B cell (primary cell): ENCODE measurements at regions not wholly inside any gene's neighbourhood (a gene's known extent, or its start where the extent isn't known, plus 50 kb on each side); places are given as distances from the start of the nearest gene placed in this dataset. TPM values are rescaled to one million over a fixed set of nuclear protein-coding genes. Genes with fewer than 3 reads are reported as not detected.

ENCODE experiments used
- ATAC-seq: fragments of 200-7000 bp; cut with Tn5 transposase; one replicate; pipeline ENCODE4 v1.10.0; 2021; ENCODE audit warnings: low read depth, mild to moderate bottlenecking, moderate number of reproducible peaks, moderate library complexity
- CTCF ChIA-PET: fragments of 350-600 bp; sonication (Branson Sonifier 250); formaldehyde crosslinking; loops from one replicate; lab custom pipeline; 2021; ENCODE audit warnings: antibody characterized with exemption, inconsistent platforms; lab: Charles Lee
- POLR2A ChIA-PET: fragments of 350-600 bp; sonication (Branson Sonifier 250); formaldehyde crosslinking; loops from one replicate; lab custom pipeline; 2021; ENCODE audit warnings: antibody characterized with exemption; lab: Charles Lee
- DNase-seq: peaks from one replicate; pipeline ENCODE4 v3.0.0; 2013
- H2AFZ ChIP-seq: 2 replicates; pipeline ENCODE4 v1.6.1; 2012; ENCODE audit warnings: mild to moderate bottlenecking, low read depth, low read length; ENCODE audit not compliant: insufficient read depth, poor library complexity, severe bottlenecking
- H3K27ac ChIP-seq, 2 donors: 1 replicate in 1 of 2; 2 replicates in 1 of 2; pipeline ENCODE4 v1.5.1; 2012 to 2013; ENCODE audit warnings: low read length in 2 of 2, mild to moderate bottlenecking in 2 of 2, moderate library complexity in 1 of 2
- H3K27me3 ChIP-seq, 4 experiments: fragments of 200-600 bp in 1 of 4; sonication (generic) in 1 of 4; replicated peaks in 1 of 4; 1 replicate in 2 of 4; 2 replicates in 2 of 4; pipeline versions ENCODE4 v1.6.1 to v1.7.0; 2013 to 2016; ENCODE audit warnings: low read length in 3 of 4, mild to moderate bottlenecking in 2 of 4, mixed read lengths in 1 of 4, moderate library complexity in 1 of 4; ENCODE audit not compliant: insufficient read depth in 4 of 4, control insufficient read depth in 3 of 4; ENCODE audit errors: control extremely low read depth in 1 of 4
- H3K36me3 ChIP-seq, 2 experiments: replicated peaks in 1 of 2; 1 replicate in 1 of 2; 2 replicates in 1 of 2; pipeline versions ENCODE4 v1.6.1 to v1.7.1; 2013; ENCODE audit warnings: low read length in 1 of 2; ENCODE audit not compliant: insufficient read depth in 2 of 2, control insufficient read depth in 1 of 2; ENCODE audit errors: control extremely low read depth in 1 of 2, extremely low read depth in 1 of 2
- H3K4me1 ChIP-seq, 2 donors: fragments of 200-600 bp in 1 of 2; sonication (generic) in 1 of 2; 1 replicate in 1 of 2; 2 replicates in 1 of 2; pipeline versions ENCODE4 v1.5.1 to v1.6.1; 2013 to 2017; ENCODE audit warnings: low read length in 2 of 2; ENCODE audit not compliant: control insufficient read depth in 2 of 2, insufficient read depth in 2 of 2
- H3K4me2 ChIP-seq: replicated peaks from 2 replicates; pipeline ENCODE3; 2012; ENCODE audit warnings: mild to moderate bottlenecking, low read depth, low read length; ENCODE audit not compliant: poor library complexity, severe bottlenecking
- H3K4me3 ChIP-seq, 5 experiments: fragments of 200-600 bp in 1 of 5; sonication (generic) in 1 of 5; 1 replicate in 3 of 5; 2 replicates in 2 of 5; pipeline versions ENCODE4 v1.5.1 to v1.7.0; 2011 to 2016; ENCODE audit warnings: low read length in 4 of 5, mild to moderate bottlenecking in 4 of 5, low read depth in 2 of 5, control low read depth in 1 of 5, moderate library complexity in 1 of 5; ENCODE audit not compliant: insufficient read depth in 1 of 5; ENCODE audit errors: control extremely low read depth in 1 of 5, extremely low read depth in 1 of 5
- H3K79me2 ChIP-seq: fragments of 200-600 bp; sonication (generic); one replicate; pipeline ENCODE4 v1.6.0; 2016; ENCODE audit warnings: low read length; ENCODE audit not compliant: control insufficient read depth, insufficient read depth
- H3K9ac ChIP-seq: fragments of 200-600 bp; sonication (generic); 2 replicates; pipeline ENCODE4 v1.6.1; 2017; ENCODE audit warnings: mild to moderate bottlenecking, low read length, moderate library complexity
- H3K9me3 ChIP-seq, 3 donors: one replicate each; pipeline versions ENCODE4 v1.6.1 to v1.7.1; 2013; ENCODE audit warnings: low read length in 2 of 3; ENCODE audit not compliant: control insufficient read depth in 2 of 3, insufficient read depth in 1 of 3; ENCODE audit errors: control extremely low read depth in 1 of 3
- H4K20me1 ChIP-seq: 2 replicates; pipeline ENCODE4 v1.6.0; 2012; ENCODE audit warnings: mild to moderate bottlenecking, low read length; ENCODE audit not compliant: insufficient read depth, control insufficient read depth, poor library complexity, severe bottlenecking
- H3K27ac Mint-ChIP-seq: one replicate; pipeline ENCODE4 v1.8.0; 2021; ENCODE audit warnings: mixed read lengths
- H3K27me3 Mint-ChIP-seq: one replicate; pipeline ENCODE4 v1.8.0; 2021; ENCODE audit warnings: mixed read lengths
- H3K4me1 Mint-ChIP-seq: one replicate; pipeline ENCODE4 v1.8.0; 2021; ENCODE audit warnings: mixed read lengths
- H3K4me3 Mint-ChIP-seq: one replicate; pipeline ENCODE4 v1.8.0; 2021; ENCODE audit warnings: mixed read lengths
- H3K9me3 Mint-ChIP-seq: one replicate; pipeline ENCODE4 v1.8.0; 2022; ENCODE audit warnings: mixed read lengths; ENCODE audit not compliant: insufficient read depth
- EZH2 ChIP-seq: IDR thresholded peaks from 2 replicates; pipeline ENCODE4 v1.6.1; 2012; ENCODE audit warnings: borderline replicate concordance, low read depth, mild to moderate bottlenecking, moderate library complexity, low read length; ENCODE audit not compliant: insufficient read depth, poor library complexity, severe bottlenecking
- WGBS: methylation state at CpG from one replicate; pipeline ENCODE4 v1.1.5; 2013; ENCODE audit warnings: missing lambda C conversion rate; ENCODE audit not compliant: insufficient coverage; 5-methylcytosine and 5-hydroxymethylcytosine counted together
- intact Hi-C: fragments of 100-400 bp; cut with micrococcal nuclease; formaldehyde crosslinking; loops from one replicate; pipeline ENCODE4 v1.10.0; 2022
- small RNA-seq: library from RNA; depleted of rRNA; stranded (forward); fragments of <200 nt; gene quantifications from one replicate; pipeline ENCODE3, GENCODE V24; 2012; ENCODE audit warnings: low replicate concordance, low read depth; ENCODE audit not compliant: insufficient read length
- TF ChIP-seq, protein P1 (sequence below): fragments of 200-600 bp; IDR thresholded peaks from one replicate; pipeline ENCODE4 v1.8.0; 2022; ENCODE audit warnings: antibody characterized with exemption, mild to moderate bottlenecking

DNA sequence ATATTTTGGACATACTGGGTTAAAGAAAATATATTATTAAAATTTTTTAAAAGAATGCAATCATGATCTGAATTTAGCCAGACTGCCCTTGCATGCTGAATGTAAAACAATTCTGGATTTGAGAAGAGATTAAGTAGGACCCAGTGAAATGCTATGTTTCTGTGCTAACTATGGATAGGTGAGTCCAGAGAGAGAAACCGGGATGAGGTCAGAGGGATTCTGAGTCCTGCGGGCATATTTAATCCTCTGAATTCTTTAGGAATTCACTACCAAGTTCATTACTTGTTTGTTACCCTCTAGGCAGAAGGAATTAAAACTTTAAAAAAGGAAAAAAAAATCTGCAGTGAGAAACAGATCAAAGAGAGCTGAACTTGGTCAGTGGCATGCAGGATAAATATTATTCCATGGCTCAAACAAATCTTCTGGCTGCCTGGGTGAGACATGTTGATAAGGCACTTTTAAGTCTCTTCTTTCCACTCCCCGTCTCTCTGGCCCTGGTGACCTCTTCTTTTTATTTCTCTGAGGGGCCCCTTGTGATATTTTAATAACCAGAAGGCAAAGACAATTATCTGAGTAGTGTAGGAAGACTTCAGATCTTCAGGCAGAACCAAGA is 50.2 kb upstream of the LYZL1 start:
- ATAC-seq, result no peak
- Histone ChIP-seq H2AFZ (no peak overlapping the region), H3K9ac (no peak overlapping the region), H3K4me3 (no peak overlapping the region), H3K79me2 (no peaks in the 10 kb centered on the region), H3K4me2 (no peak overlapping the region), H3K27ac (no peak overlapping the region), H3K27me3 (no peaks in the 10 kb centered on the region), H3K9me3 (no peaks in the 10 kb centered on the region), H3K36me3 (no peaks in the 10 kb centered on the region), H4K20me1 (no peaks in the 10 kb centered on the region), H3K4me1 (no peaks in the 10 kb centered on the region)
- TF ChIP-seq, protein P1, sequence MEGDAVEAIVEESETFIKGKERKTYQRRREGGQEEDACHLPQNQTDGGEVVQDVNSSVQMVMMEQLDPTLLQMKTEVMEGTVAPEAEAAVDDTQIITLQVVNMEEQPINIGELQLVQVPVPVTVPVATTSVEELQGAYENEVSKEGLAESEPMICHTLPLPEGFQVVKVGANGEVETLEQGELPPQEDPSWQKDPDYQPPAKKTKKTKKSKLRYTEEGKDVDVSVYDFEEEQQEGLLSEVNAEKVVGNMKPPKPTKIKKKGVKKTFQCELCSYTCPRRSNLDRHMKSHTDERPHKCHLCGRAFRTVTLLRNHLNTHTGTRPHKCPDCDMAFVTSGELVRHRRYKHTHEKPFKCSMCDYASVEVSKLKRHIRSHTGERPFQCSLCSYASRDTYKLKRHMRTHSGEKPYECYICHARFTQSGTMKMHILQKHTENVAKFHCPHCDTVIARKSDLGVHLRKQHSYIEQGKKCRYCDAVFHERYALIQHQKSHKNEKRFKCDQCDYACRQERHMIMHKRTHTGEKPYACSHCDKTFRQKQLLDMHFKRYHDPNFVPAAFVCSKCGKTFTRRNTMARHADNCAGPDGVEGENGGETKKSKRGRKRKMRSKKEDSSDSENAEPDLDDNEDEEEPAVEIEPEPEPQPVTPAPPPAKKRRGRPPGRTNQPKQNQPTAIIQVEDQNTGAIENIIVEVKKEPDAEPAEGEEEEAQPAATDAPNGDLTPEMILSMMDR, result no peak
- no peak for TF ChIP-seq EZH2
- ChIA-PET POLR2A (no interaction called here), CTCF (no interaction called here)
- H3K4me1 Mint-ChIP-seq, result no peaks in the 10 kb centered on the region
- H3K27me3 Mint-ChIP-seq, result no peaks in the 10 kb centered on the region
- H3K27ac Mint-ChIP-seq, result no peak overlapping the region
- no peaks in the 10 kb centered on the region for H3K9me3 Mint-ChIP-seq
- intact Hi-C loops, result no loop called here
- DNase-seq, result no peak
- H3K4me3 Mint-ChIP-seq, result no peak overlapping the region
- WGBS, result no CpG with 5 or more reads among the region's 3 CpGs

Small RNA genes lying in the stretch of these regions (small RNA-seq; reads per million reads assigned to genes)
- gene AL355376.1 (not detected), gene AL355376.2 (not detected), gene RNA5SP308 (not detected), gene RNU6-270P (not detected)
